Anterior cingulate cortex (tissue), 58 donors: ENCODE measurements at regions not wholly inside any gene's neighbourhood (a gene's known extent, or its start where the extent isn't known, plus 50 kb on each side); places are given as distances from the start of the nearest gene placed in this dataset.

Source experiments
- DNase-seq, 58 donors: peaks; one replicate each; lab custom pipeline; 2025; lab: John Stamatoyannopoulos, UW

DNA sequence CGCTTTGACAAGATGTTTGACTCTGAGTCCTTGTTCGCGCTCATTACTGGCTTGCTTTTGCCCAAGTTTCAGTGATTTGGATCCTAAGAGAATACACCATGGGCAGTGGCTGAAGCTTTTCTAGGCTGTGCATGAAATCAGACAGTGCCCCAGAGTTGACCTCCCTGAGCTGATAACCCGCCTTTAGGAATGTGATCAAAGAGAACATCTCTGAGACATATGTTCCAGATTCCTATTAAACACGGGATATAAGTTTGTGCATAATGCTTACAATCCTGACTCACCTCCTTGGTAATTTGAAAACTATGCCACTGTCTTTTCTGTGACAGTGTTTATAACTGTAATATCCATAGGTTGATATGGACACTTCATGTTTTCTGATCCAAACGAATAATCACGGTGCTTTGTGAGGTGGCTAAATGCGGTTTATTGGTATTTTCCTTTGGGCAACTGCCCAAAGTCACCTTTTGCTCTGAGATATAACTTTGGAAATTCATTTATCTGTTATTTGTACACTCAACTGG is 732.9 kb downstream of the MTRR start:
- no peak for DNase-seq

DNA sequence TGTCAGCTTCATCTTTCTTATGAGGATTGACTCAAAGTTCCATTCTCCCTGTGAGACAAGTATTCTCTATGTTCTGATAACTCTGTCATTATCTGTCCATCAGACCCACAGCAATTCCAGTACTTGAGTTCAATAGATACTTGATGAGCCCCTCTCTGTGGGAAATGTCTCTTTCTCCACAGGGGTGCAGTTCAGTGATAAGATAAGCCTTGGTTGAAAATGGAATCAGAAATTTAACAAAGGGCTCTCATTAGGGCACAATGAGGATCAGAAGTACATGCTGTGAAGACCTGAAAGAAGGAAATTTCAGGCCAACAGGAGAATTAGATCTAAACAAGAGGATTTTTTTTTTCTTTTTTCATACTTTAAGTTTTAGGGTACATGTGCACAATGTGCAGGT is 737.3 kb downstream of the MTRR start:
- DNase-seq: no peak

DNA sequence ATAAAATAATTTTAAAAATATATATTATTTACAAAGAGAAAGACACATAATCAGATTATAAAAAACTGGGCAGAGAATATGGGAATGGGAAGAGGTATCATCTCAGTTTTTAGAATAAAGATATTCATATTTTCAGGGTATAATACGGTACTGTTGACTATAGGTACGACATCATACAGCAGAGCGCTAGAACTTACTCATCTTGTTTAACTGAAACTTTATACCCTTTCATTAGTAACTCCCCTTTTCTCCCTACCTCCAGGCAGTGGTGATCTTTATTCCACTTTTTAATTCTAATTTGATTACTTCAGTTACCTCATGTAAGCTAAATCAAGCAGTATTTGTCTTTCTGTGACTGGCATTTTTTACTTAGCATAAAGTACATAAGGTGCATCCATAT is 742.1 kb downstream of the MTRR start:
- DNase-seq: no peak

DNA sequence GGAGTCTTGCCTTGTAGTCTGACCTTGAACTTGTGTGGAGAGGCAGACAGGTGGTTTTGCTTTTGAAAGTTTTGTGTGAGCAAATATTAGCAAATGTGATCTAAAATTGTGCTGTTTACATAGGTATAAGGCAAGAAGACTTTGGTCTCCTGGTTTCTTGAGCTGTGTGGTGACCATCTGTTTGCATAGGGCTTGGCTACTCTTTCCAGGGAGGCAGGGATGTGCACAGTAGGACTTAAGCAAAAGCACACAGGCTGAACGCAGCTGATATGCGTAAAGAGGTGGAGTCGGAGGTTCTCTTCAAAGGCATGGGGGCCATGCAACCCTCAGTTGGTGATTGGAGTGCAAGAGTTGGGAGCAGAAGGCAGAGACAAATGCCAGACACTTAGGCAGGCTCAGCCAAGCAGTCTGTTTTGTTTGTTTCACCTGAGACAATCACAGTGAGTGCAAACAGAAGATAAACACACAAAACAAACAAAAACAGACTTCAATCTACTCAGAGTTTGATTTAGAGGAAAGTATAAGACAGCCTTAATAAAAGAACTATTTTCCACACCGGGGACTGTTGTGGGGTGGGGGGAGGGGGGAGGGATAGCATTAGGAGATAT is 744.2 kb downstream of the MTRR start:
- DNase-seq: no peak

DNA sequence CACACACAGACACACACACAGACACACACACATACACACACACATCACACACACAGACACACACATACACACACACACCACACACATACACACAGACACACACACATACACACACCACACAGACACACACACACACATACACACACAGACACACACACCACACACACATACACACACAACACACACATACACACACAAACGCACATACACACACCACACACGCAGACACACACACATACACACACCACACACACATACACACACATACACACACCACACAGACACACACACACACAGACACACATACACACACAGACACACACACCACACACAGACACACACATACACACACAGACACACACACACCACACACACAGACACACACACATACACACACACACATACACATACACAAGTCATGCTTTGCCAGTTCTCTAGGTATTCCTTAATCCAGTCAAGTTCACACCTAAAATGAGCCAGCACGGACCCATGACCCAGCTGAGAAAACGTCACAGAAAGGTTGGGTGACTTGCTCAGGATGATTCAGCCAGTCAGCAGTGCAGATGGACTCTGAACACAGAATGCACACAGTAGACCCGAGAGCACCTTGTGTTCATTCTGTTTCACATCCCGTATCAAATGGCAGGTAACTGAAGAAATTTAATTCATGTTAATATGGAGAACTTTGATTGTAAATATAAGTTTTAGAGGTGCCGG is 746.4 kb downstream of the MTRR start:
- DNase-seq: no peak

DNA sequence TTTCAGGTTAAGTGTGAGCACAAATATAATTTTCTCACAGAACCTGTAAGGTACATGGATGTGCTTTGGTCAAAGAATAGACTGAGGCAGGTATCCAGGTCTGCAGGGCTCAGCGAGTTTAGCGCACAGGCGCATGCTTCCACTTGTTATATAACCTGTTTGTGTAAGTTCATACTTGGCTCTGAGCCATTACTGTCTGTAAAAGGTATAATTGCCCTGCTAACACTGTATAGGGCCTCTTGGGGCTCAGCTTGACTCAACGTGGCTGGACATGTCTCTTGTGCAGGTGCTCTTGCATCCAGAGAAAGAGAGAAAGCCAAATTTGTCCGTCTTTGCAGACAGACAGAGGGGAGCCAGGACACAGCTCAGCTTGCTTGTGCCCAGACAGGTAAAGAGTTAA is 759.6 kb downstream of the MTRR start:
- DNase-seq: no peak

DNA sequence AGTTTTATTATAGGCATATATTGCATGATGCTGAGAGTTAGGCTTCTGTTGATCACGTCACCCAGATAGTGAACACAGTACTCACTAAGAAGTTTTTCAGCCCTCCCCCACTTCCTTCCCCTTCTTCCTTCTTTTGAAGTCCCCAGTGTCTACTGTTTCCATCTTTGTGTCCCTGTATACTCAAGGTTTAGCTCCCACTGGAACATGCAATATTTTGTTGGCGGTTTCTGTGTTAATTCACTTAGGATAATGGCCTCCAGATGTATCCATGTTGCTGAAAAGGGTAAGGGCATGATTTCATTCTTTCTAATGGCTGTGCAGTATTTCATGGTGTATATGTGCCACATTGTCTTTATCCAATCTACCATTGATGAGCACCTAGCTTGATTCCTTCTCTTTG is 764.3 kb downstream of the MTRR start:
- DNase-seq: no peak

DNA sequence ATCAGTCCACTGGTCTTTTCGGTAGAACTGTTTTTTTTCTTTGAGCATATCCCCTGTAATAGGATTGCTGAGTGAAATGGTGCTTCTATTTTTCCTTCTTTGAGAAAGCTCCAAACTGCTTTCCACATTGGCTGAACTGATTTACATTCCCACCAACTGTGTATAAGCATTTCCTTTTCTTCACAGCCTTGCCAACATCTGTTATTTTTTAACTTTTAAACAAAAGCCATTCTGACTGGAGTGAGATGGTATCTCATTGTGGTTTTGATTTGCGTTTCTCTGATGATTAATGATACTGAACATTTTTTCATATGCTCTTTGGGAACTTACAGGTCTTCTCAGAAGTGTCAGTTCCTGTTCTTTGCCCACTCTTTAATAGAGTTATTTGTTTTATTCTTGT is 764.7 kb downstream of the MTRR start:
- no peak for DNase-seq

DNA sequence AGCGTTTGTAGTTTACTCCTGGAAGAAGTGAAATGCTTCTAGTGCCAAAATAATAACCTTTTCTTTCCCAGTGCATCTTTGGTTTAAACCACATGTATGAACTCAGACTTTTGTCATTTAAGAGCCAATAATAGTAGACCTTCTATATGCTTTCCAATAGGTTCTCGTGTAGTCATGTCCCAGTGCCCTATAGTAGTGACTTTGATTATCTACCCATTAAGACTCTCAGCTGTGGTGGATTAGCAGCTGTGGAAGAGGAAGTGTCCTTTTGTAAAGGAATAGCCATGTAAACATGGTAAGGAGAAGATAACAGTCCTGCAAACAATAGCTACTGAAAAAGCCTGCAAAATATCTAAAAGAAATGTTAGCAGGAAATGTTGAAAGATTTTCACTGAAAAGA is 765.3 kb downstream of the MTRR start:
- DNase-seq: no peak

DNA sequence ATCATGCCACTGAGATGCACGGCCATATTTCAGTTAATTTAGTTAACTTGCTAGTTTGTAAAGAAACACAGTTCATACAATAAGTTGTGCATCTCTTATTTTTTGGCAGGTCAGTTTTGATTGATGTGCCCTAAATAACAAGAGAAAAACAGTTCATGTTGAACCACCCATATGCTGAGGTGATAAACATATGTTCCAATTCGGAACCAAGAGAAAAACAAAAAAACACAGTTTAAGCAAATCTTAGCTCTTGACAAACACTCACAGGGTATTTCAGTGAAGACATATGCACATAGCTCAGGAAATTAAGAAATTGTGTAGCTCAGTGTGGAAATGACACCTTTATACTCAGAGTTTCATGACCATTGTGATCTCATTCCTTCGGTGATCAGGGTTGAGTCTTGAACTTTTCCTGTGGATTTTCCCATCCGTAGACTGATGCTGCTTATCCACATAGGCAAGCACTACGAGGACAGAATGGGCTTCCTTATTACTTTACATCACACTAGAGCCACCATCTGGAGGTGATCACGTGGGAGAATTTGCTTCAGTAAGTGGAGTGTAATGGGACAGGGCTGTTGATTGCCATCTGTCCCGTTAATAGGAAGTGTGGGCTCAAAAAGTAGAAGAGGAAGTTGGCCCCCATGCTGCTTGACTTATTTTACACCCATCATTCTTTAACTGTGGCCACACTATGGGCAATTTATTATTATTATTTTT is 773.0 kb downstream of the MTRR start:
- no peak for DNase-seq

DNA sequence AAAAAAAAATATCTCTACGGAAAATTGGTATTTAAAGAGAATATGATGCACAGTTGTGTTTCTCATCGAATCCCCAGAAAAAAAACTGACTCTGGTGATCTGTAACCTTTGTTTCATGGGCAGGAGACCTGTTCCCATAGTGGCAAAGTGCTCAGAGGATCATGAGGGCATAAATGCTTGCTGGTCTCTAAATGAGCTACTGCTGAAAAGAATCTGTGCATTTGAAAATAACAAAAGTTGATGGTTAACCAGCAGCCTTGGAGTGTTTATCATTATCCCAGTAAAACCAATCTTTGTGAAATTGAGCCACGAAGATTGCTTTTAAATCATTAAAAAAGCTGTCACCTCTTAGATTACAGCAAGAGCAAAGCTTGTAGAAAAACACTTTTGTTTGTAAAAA is 775.4 kb downstream of the MTRR start:
- no peak for DNase-seq

DNA sequence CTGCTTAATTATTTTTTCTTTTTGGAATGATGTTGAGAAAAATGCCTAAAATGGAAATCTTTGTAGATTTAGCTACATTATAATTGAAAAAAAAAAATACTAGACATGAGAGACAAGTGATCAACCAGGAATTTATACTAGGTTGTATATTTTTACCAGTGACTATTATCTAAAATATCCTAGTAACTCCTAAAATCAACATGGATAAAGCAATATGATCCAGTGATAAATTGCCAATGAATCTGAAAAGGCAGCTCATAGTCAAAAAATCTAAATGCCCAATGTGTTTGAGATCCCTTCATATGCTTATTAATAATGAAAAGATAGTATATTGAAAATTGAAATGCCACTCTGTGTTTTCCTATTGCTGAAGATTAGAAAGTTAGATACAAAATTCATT is 778.2 kb downstream of the MTRR start:
- DNase-seq: no peak

DNA sequence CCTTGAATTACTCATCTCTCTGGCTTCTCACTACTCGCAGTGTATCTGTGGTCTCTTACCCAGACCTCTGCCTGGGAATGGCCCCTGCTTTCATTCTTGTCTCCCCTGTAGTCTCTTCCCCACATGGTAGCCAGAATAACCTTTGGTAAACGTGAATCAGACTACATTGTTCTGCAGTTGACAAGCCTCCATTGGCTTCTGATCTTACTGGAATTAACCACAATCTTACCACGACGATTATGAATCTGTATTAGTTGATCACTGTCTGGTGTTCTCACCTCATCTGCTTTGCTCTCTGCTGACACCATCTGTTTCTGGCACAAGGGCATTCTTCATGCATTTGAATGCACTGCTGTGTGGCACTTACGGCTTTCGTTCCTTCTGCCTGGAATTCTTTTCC is 781.2 kb downstream of the MTRR start:
- DNase-seq: no peak

DNA sequence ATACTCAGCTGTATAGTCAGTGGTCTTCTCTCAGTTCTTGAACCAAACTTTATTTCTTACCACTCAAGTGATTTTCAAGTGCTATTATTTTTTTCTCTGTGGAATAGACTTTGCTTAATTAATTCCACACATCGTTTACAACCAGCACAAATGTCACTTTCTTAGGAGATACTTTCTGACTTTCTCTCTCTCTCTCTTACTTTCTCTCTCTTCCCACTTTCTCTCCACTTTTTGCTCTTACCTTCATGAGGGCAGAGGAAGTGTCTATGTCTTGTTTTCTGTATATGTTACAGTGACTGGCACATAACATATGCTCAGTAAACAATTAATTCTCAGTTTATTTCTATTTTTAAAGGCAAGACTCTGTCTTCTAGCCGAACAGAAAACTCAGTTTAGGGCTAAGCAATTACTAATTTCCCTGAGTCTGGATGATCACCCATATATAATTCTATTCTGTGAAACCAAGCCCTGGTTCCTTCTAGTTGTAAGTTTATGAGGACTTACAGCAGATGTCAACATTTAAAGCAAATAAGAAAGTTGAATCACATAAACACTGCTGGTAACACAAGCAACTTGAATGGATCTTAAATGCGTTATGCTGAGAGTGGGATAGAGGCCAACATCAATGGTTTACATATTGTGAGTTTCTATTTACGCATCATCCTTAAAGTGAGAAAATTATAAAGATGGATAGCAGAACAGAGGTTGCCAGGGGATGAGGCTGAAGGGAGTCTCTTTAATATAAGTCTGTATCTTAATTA is 791.4 kb downstream of the MTRR start:
- no peak for DNase-seq

DNA sequence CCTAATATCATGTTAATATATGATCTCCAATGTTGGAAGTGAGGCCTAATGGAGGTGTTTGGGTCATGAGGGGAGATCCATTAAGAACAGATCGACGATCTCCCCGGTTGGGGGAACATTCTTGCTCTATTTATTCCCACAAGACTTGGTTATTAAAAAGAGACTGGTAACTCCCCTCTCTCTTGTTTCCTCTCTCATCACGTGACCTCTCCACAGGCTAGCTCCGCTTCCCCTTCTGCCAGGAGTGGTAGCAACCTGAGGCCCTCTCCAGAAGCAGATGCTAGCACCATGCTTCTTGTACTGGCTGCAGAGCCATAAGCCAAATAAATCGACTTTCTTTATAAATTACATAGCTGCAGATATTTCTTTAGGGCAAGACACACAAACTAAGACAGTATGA is 794.4 kb downstream of the MTRR start:
- no peak for DNase-seq

DNA sequence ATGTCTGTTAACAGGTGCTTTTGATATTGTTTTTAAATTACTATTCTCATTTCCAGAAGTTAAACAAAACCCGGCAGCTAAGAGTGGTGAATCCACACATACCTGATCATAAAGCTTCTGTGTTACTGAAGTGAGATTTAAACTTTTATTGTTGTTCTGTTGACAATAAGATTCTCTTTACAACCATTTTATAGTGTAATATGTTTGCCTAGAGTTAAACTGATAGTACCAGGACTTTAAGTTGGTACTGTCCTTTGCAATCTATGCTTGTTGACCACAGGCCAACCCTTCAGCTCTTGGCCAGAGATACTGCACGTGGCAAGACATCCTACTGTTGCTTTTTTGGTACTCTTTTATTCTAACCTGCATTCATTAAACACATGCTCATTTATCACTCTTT is 806.2 kb downstream of the MTRR start:
- DNase-seq: no peak

DNA sequence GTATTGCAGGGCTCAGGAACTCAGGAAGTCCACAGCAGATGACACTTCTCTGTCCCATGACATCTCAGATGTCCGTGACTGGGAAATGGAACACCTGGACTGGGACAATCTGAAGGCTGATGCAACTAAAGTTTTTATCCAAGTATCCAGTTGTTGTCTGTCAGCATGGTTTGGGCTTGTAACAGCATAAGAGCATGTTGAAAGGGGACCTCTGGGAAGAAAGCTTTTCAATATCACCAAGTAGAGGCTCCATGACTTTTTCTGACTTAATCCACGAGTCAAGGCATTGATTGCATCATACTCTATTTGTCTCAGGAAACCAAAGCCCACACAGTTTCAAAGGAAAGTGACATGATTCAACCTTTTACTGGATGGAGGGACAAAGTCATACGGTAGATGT is 807.7 kb downstream of the MTRR start:
- DNase-seq: no peak

DNA sequence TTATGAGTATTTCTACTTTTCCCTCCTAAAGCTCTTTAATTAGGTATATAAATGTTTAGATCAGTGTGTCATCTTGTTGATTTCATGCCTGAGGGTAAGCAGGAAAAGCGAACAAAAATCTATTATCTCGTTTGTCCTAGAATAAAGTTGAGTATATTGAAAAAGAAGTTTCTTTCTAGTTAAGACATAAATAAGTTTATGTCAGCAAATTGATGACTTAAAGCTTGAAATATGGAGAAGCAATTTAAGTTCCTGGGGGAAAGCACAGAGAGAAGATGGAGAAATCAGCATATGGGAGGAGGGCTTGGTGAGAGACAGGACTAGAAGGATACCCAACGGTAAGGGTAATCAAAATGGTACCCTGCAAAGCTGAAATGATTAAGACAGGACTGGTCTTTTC is 813.4 kb downstream of the MTRR start:
- no peak for DNase-seq

DNA sequence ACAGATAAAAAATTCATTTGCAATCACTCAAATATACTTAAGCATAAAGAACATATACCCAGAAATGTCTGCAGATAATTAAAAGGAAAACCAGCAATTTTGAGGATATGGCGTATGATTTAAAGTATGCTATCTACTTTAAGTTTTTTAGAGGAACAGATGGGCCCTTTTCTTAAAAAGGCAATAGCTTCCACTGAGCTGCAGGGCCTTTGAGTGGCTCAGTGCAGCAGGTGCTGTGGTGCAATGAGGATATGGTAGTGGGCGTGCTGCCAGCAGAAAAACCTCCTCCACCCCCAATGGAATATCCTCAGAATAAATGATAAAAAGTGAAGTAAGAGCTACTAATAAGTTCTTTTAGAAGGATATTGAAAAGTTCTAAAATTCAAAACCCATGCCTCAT is 814.5 kb downstream of the MTRR start:
- DNase-seq: no peak

DNA sequence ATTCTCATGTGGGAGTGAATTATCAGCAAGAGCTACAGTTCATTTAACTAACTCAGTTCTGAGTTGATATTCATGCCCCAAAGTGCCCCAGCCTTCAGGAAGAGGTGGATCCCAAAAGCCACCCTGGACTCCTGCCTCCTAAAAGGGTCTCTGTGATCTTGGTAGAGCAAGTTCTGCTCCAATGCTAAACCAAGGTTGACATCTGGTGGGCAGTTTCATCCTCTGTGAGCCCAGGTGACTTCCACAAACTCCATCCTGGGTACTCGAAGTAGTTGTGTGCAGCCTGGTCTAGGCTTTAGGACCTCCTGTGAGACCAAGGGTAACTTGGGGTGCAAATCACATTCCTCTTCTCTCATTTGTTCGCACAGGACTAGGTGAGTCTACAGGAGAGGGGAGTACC is 816.8 kb downstream of the MTRR start:
- no peak for DNase-seq

DNA sequence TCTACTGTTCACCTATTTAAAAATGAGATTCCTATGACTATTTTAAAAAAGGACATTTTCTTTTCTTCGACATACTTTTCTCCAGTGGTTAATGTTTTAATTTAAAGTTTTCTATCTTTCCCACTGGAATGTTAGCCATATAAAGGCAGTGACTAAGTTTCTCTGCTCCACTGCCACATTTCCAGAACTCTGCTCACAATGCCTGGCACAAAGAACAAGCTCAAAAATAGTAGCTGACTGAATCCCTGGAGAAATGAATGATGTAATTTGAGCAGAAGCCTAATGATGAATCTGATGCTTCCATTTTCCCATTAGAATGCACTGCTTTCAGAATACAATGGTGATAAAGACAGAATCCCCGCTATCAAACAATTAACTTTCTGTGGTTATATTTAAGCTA is 817.8 kb downstream of the MTRR start:
- DNase-seq: no peak
